ENCODE measurements at regions not wholly inside any gene's neighbourhood (a gene's known extent, or its start where the extent isn't known, plus 50 kb on each side); places are given as distances from the start of the nearest gene placed in this dataset.

DNA sequence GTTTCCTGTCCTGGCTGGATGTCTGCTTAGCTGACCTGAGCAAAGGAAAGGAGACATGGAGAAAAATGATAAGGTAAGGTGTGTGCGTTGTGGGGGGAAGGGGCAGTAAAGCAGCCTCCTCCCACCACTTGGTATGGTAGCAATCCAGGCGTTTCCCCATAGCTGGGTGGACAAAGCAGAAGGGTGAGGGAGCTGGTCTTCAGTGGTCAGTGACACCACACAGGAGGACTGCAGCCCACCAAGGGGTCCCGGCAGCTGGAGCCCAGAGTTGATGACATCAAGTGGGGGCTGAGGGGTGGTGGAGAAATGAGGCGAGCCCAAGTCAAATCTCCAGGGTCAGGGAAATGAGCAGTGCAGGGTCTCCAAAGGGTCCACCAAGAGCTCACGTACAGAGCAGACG is 69.3 kb upstream of the LRRN2 start:
- TF ChIP-seq CTCF (IDR thresholded peaks at IDR 0.05) (no peak), POLR2A (IDR thresholded peaks at IDR 0.05) (no peak)

All from uterus (tissue), 2 donors.